ENCODE measurements at regions not wholly inside any gene's neighbourhood (a gene's known extent, or its start where the extent isn't known, plus 50 kb on each side); places are given as distances from the start of the nearest gene placed in this dataset.

GRCh38 chr16:85520853-85521521 lies 92.1 kb upstream of the GSE1 start:
- no peak overlapping the region for H3K4me3 ChIP-seq (ENCODE audit: low read depth, low read length)
- TF ChIP-seq, protein P1, sequence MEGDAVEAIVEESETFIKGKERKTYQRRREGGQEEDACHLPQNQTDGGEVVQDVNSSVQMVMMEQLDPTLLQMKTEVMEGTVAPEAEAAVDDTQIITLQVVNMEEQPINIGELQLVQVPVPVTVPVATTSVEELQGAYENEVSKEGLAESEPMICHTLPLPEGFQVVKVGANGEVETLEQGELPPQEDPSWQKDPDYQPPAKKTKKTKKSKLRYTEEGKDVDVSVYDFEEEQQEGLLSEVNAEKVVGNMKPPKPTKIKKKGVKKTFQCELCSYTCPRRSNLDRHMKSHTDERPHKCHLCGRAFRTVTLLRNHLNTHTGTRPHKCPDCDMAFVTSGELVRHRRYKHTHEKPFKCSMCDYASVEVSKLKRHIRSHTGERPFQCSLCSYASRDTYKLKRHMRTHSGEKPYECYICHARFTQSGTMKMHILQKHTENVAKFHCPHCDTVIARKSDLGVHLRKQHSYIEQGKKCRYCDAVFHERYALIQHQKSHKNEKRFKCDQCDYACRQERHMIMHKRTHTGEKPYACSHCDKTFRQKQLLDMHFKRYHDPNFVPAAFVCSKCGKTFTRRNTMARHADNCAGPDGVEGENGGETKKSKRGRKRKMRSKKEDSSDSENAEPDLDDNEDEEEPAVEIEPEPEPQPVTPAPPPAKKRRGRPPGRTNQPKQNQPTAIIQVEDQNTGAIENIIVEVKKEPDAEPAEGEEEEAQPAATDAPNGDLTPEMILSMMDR (IDR thresholded peaks at IDR 0.05; ENCODE audit: low read depth, low read length), result no peak
- DNase-seq (ENCODE audit: low read depth, low spot score), result no peak
- in situ Hi-C loops (cut with HindIII; ENCODE audit: low sequenced_read_pairs), result no loop called here

DNA sequence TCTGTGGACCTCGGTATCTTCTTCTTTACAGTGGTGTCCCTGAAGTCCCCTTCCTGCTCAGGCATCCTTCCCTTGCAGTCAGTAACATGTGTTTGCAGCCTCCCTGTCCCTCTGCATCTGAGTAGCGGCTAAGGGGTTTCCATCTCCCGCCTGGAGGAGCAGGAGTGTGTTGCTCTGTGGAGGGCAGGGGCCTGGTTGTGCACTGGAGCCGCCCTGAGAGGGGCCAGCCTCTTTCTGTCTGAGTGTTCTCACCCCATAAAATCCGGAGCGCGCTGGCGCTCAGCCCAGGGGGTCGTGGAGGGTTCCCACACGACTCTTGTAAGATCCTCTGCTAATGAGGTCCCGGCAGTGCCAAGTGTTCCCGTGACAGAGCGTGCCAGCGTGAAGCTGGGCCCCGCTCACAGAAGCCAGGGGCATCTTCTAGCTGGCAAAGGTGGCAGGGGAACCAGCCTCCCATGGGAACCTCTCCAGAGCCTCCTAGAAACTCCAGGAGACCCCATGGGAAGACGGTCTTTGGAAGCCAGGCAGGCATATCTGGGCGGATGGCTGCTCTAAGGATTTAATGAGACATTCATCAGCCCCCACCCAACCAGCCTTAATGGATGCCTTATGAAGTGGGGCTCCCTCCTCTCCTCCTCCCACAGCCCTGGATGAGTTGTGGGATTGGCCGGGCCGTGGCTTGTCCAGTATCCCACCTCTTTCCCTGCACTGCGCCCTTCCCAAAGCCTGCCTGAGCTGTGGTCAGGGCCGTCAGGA lies 91.4 kb upstream of the GSE1 start:
- in situ Hi-C loops (cut with HindIII; ENCODE audit: low sequenced_read_pairs), result no loop called here
- no peak overlapping the region for H3K4me3 ChIP-seq (ENCODE audit: low read depth, low read length)
- TF ChIP-seq, protein P1 (IDR thresholded peaks at IDR 0.05; ENCODE audit: low read depth, low read length), result no peak
- no peak for DNase-seq (ENCODE audit: low read depth, low spot score)

DNA sequence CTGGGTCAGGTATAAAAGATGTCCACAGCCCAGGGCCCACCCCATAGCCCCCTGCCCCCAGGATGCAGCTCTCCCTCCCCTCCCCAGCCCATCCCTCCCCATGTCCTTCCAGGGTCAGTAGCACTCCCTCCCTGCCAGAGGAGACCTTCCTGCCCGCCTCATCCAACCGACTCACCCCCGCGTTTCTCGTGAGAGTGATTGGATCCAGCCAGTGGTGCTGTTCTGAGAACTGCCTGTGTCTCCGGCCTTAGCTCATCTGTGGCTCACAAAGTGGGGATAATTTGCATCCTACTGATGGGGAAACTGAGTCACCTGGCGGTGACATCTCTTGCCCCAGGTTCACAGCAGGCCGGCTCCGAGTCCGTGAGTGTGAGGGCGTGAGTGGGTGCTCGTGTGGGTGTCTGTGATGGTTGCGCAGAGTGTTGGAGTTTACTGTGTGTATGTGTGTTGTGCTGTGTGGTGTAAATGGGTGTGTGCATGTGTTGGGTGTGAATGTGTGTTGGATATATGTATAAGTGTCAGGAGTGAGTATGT lies 90.7 kb upstream of the GSE1 start:
- TF ChIP-seq, protein P1 (IDR thresholded peaks at IDR 0.05; ENCODE audit: low read depth, low read length), result no peak
- in situ Hi-C loops (cut with HindIII; ENCODE audit: low sequenced_read_pairs), result no loop called here
- no peak for DNase-seq (ENCODE audit: low read depth, low spot score)
- no peak overlapping the region for H3K4me3 ChIP-seq (ENCODE audit: low read depth, low read length)

DNA sequence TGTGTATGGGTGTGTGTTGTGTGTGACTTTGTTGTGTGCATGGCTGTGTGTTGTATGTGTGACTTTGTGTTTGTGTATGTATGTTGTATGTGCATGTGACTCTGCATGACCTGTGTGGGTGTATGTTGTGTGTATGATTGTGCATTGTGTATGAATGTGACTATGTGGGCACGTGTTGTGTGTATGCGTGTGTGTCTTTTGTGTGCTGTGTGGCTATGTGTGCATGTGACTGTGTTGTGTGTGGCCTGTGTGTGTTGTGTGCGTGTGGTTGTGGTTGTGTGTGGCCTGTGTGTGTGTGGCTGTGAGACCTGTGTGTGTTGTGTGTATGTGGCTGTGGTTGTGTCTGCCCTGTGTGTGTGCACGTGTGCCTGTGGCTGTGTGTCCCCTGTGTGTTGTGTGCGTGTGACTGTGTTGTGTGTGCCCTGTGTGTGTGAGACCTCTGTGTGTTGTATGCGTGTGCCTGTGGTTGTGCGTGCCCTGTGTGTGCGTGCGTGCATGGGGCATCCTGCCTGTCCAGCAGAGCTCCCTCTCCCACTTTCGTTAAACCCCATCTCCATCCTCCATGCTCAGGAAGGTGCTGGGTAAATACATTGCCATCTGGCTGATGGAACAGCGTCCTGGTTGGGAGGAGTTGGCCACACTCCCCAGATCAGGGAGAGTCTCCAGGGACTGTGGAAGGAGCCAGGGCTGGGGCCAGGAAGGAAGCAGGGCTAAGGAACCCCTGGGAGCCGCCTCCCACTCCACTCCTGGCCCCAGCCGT lies 90.1 kb upstream of the GSE1 start:
- in situ Hi-C loops (cut with HindIII; ENCODE audit: low sequenced_read_pairs), result no loop called here
- DNase-seq (ENCODE audit: low read depth, low spot score), result peak; percentile 40
- no peak overlapping the region for H3K4me3 ChIP-seq (ENCODE audit: low read depth, low read length)
- TF ChIP-seq, protein P1 (IDR thresholded peaks at IDR 0.05; ENCODE audit: low read depth, low read length), result no peak

DNA sequence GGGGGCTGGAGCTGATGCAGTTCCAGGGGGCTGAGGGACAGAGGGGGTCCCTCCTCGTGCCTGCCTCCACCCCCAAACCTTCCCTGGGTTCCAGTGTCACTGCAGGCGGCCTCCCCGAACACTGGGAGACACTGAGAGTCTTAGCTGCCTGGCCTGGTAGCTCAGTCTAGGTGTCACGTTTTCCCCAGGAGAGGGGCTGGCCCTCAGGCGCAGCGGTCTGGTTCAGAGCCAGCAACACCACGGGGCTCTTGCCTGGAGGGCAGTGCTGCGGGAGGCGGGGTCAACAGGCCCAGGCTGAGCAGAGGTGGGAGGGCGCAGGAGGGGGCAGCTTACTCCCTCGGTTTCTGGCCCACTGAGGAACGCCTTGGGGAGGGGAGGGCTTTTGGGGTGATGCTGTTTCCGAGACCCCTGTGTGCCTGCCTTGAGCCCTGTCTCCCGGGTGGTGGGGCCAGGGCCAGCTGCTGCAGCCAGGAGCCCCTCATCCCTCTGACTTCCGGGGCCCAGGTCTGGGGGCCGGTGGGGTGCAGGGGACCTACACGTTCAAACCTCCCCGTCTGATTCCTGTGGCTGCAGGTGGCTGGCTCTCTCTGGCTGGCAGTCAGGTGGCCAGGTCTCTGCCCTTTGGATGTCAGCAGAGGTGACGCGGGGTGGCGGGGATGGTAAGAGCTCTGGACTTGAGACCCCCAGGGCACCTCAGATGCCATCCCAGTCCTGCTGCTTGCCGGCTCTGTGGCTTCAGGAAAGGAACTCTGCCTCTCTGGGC lies 89.3 kb upstream of the GSE1 start:
- TF ChIP-seq, protein P1 (IDR thresholded peaks at IDR 0.05; ENCODE audit: low read depth, low read length), result no peak
- no peak overlapping the region for H3K4me3 ChIP-seq (ENCODE audit: low read depth, low read length)
- DNase-seq (ENCODE audit: low read depth, low spot score), result peak; percentile 64
- in situ Hi-C loops (cut with HindIII; ENCODE audit: low sequenced_read_pairs), result no loop called here

- H3K4me3 ChIP-seq (ENCODE audit: low read depth, low read length), result no peak overlapping the region
- DNase-seq (ENCODE audit: low read depth, low spot score), result no peak
- in situ Hi-C loops (cut with HindIII; ENCODE audit: low sequenced_read_pairs), result no loop called here
- TF ChIP-seq, protein P1 (IDR thresholded peaks at IDR 0.05; ENCODE audit: low read depth, low read length), result no peak
Observed at GRCh38 chr16:85524365-85524629, 88.8 kb upstream of the GSE1 start.

All from astrocyte of the spinal cord (primary cell).